ENCODE measurements at regions not wholly inside any gene's neighbourhood (a gene's known extent, or its start where the extent isn't known, plus 50 kb on each side); places are given as distances from the start of the nearest gene placed in this dataset.

GRCh38 chr17:79388556-79389295, 222.1 kb downstream of the RBFOX3 start:
- peak in 5 of 7 experiments; percentile 36 to 48 (median 40) for TF ChIP-seq CTCF (IDR thresholded peaks at IDR 0.05)
- no peak for TF ChIP-seq POLR2A (IDR thresholded peaks at IDR 0.05)
- TF ChIP-seq POLR2AphosphoS5 (IDR thresholded peaks at IDR 0.05): no peak
